Epithelial cell of esophagus (primary cell): ENCODE measurements at regions not wholly inside any gene's neighbourhood (a gene's known extent, or its start where the extent isn't known, plus 50 kb on each side); places are given as distances from the start of the nearest gene placed in this dataset.

Source experiments
- DNase-seq: peaks from one replicate; pipeline ENCODE4 v3.0.0; 2010; ENCODE audit warnings: low read depth
- H3K4me3 ChIP-seq: 2 replicates; pipeline ENCODE4 v1.5.1; 2011; ENCODE audit warnings: mild to moderate bottlenecking, low read length, control low read depth
- TF ChIP-seq, protein P1 (sequence below): IDR thresholded peaks from 2 replicates; pipeline ENCODE4 v1.5.1; 2011; ENCODE audit warnings: low read depth, mild to moderate bottlenecking, low read length, control low read depth, inconsistent platforms; ENCODE audit not compliant: insufficient read depth; ENCODE audit errors: missing control alignments

GRCh38 chr3:87423336-87423735, 147.0 kb upstream of the POU1F1 start:
- TF ChIP-seq, protein P1, sequence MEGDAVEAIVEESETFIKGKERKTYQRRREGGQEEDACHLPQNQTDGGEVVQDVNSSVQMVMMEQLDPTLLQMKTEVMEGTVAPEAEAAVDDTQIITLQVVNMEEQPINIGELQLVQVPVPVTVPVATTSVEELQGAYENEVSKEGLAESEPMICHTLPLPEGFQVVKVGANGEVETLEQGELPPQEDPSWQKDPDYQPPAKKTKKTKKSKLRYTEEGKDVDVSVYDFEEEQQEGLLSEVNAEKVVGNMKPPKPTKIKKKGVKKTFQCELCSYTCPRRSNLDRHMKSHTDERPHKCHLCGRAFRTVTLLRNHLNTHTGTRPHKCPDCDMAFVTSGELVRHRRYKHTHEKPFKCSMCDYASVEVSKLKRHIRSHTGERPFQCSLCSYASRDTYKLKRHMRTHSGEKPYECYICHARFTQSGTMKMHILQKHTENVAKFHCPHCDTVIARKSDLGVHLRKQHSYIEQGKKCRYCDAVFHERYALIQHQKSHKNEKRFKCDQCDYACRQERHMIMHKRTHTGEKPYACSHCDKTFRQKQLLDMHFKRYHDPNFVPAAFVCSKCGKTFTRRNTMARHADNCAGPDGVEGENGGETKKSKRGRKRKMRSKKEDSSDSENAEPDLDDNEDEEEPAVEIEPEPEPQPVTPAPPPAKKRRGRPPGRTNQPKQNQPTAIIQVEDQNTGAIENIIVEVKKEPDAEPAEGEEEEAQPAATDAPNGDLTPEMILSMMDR = no peak
- no peak overlapping the region for H3K4me3 ChIP-seq
- DNase-seq = no peak

- no peak for DNase-seq
- no peak overlapping the region for H3K4me3 ChIP-seq
- TF ChIP-seq, protein P1 = no peak
Measured at GRCh38 chr3:87422333-87422732, 145.9 kb upstream of the POU1F1 start.

GRCh38 chr3:87420171-87420570, 143.8 kb upstream of the POU1F1 start:
- TF ChIP-seq, protein P1 = no peak
- no peak overlapping the region for H3K4me3 ChIP-seq
- no peak for DNase-seq

DNA sequence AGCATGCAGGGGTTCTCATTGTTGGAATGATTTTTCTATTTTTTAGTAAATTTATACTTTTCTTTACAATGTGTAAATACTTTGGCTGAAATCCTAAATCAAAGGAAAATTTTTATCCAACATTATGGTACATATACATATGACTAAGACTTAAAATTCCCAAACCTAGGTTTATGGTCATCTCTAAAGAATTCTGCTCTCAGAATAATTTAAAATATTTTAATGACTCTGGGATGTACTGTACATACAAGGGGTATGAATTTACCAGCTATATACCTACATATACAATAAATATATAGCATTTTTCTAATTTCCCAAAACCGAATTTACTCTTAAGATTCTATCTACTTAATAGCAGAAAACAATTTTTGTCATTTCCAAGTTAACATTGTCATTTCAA, 137.9 kb upstream of the POU1F1 start:
- H3K4me3 ChIP-seq = no peak overlapping the region
- no peak for DNase-seq
- TF ChIP-seq, protein P1 = no peak

- no peak for DNase-seq
- TF ChIP-seq, protein P1 = no peak
- no peak overlapping the region for H3K4me3 ChIP-seq
Measured at GRCh38 chr3:87413814-87414213, 137.4 kb upstream of the POU1F1 start.

DNA sequence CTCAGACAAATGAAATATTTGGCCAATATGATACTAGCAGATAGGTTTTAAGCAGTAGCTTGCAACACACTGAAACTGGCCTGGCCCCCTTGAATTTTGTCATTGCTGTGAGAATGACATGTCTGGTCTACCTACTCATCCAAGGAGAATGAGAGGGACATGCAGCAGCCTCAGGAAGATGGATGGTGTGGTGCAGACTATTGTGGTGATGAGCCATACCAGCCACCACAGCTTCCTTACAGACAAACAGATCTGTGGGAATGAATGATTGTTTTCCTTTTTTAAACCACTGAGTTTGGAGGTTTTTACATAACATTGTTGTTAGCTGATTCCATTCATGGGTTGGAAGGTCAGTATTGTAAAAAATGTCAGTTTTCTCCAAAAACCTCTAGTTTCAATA, 133.7 kb upstream of the POU1F1 start:
- TF ChIP-seq, protein P1 = no peak
- no peak for DNase-seq
- H3K4me3 ChIP-seq = no peak overlapping the region

GRCh38 chr3:87398168-87398801, 121.9 kb upstream of the POU1F1 start:
- DNase-seq = no peak
- TF ChIP-seq, protein P1 = no peak

More at GRCh38 chr3:87398168-87398801, 121.9 kb upstream of the POU1F1 start:
- H3K4me3 ChIP-seq = no peak overlapping the region
